ENCODE measurements at regions not wholly inside any gene's neighbourhood (a gene's known extent, or its start where the extent isn't known, plus 50 kb on each side); places are given as distances from the start of the nearest gene placed in this dataset.

DNA sequence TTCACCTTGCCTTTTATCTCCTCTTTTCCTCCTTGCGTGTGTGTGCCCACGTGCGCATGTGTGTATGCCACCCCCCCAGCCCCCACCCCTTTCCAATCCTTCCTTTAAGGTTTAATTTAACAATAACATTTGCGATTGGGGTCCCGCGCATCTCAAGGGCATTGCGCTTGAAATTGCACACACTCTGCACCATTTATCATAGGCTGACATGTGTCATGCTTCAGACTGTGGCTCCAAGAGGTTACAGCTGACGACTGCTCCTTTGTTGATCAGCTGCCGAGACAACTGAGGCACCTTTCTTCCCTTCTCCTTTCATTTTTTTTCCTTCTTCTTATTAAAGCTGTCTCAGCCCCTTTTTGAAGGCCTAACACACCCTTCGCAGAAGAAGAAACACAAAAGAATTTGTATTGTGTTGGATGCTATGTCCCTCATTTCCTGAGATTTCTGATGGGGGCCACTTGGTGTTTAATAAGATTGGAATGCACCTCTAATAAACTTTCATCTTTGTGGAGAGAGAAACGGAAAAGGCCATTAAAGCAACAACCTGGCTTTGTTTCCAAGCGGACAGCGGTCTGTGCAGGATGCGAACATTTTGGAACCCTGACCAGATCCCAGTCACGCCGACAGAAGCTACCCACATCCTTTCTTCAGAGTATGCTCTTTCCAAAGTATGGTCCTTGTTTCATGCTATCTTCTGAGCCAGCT, 470.1 kb downstream of the MCTP2 start:
- Histone ChIP-seq H2AFZ (ENCODE audit: control insufficient read depth, low read length) (no peak overlapping the region), H3K4me2 (ENCODE audit: control insufficient read depth, extremely low read depth, insufficient read depth, low read depth, low read length) (no peak overlapping the region), H3K36me3 (ENCODE audit: control insufficient read depth in 2 of 2, extremely low read depth in 1 of 2, insufficient read depth in 2 of 2, low read length in 2 of 2) (no peaks in the 10 kb centered on the region), H3K79me2 (ENCODE audit: control insufficient read depth, insufficient read depth, low read length) (no peaks in the 10 kb centered on the region), H3K4me1 (ENCODE audit: control insufficient read depth, extremely low read depth, insufficient read depth, low read length) (no peaks in the 10 kb centered on the region), H3K4me3 (ENCODE audit: control insufficient read depth in 2 of 3, extremely low read depth in 1 of 3, insufficient read depth in 2 of 3, low read depth in 1 of 3, low read length in 3 of 3) (no peak overlapping the region), H3K27me3 (ENCODE audit: control insufficient read depth, extremely low read depth, insufficient read depth, low read length) (no peaks in the 10 kb centered on the region), H3K27ac (ENCODE audit: control insufficient read depth, insufficient read depth, low read length) (no peak overlapping the region), H3K9me1 (ENCODE audit: control insufficient read depth, extremely low read depth, insufficient read depth, low read length) (no peaks in the 10 kb centered on the region), H3K9me3 (ENCODE audit: control insufficient read depth, low read depth, low read length) (no peaks in the 10 kb centered on the region), H4K20me1 (ENCODE audit: control insufficient read depth, extremely low read depth, insufficient read depth, low read length) (no peaks in the 10 kb centered on the region), H3K9ac (ENCODE audit: control insufficient read depth, extremely low read depth, insufficient read depth, low read length) (no peak overlapping the region)
- DNase-seq (ENCODE audit: low read depth, low spot score) (no peak), FAIRE-seq (no peak)
- no peak for TF ChIP-seq EZH2 (IDR thresholded peaks at IDR 0.05; ENCODE audit: low read length)
- TF ChIP-seq, protein P1, sequence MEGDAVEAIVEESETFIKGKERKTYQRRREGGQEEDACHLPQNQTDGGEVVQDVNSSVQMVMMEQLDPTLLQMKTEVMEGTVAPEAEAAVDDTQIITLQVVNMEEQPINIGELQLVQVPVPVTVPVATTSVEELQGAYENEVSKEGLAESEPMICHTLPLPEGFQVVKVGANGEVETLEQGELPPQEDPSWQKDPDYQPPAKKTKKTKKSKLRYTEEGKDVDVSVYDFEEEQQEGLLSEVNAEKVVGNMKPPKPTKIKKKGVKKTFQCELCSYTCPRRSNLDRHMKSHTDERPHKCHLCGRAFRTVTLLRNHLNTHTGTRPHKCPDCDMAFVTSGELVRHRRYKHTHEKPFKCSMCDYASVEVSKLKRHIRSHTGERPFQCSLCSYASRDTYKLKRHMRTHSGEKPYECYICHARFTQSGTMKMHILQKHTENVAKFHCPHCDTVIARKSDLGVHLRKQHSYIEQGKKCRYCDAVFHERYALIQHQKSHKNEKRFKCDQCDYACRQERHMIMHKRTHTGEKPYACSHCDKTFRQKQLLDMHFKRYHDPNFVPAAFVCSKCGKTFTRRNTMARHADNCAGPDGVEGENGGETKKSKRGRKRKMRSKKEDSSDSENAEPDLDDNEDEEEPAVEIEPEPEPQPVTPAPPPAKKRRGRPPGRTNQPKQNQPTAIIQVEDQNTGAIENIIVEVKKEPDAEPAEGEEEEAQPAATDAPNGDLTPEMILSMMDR (optimal IDR thresholded peaks at IDR 0.05 in 1 of 3, IDR thresholded peaks at IDR 0.05 in 1 of 3, conservative IDR thresholded peaks at IDR 0.05 in 1 of 3; ENCODE audit: extremely low read depth in 1 of 3, insufficient read depth in 2 of 3, low read length in 3 of 3) = no peak
- dilution Hi-C loops (cut with MboI; ENCODE audit: extremely low pct_ligation_motif_present, low sequenced_read_pairs) = no loop called here

DNA sequence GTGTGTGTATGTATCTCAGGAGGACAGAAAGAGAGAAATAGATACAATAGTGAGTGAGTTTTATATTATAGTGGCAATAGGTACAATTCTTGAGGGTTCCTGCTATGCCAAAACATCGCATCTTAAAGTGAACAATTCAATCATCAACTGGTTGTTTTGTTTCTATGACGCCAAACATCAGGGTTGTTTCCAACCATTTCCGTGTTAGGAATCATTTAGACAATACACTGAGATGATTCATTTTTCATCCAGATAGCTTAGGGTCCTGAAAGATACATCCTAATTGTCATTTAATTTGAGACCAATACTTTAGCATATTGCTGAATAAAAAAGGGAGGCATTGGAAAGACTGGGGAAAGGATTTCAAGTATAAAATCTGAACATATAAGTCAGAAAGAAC, 472.2 kb downstream of the MCTP2 start:
- H3K4me3 ChIP-seq (ENCODE audit: control insufficient read depth in 2 of 3, extremely low read depth in 1 of 3, insufficient read depth in 2 of 3, low read depth in 1 of 3, low read length in 3 of 3) = no peak overlapping the region
- no peaks in the 10 kb centered on the region for H3K79me2 ChIP-seq (ENCODE audit: control insufficient read depth, insufficient read depth, low read length)
- H3K36me3 ChIP-seq (ENCODE audit: control insufficient read depth in 2 of 2, extremely low read depth in 1 of 2, insufficient read depth in 2 of 2, low read length in 2 of 2) = no peaks in the 10 kb centered on the region
- H3K9me3 ChIP-seq (ENCODE audit: control insufficient read depth, low read depth, low read length) = no peaks in the 10 kb centered on the region
- no peaks in the 10 kb centered on the region for H3K9me1 ChIP-seq (ENCODE audit: control insufficient read depth, extremely low read depth, insufficient read depth, low read length)
- no peaks in the 10 kb centered on the region for H3K4me1 ChIP-seq (ENCODE audit: control insufficient read depth, extremely low read depth, insufficient read depth, low read length)
- DNase-seq (ENCODE audit: low read depth, low spot score) = no peak
- no peak for FAIRE-seq
- H3K27me3 ChIP-seq (ENCODE audit: control insufficient read depth, extremely low read depth, insufficient read depth, low read length) = no peaks in the 10 kb centered on the region
- H3K27ac ChIP-seq (ENCODE audit: control insufficient read depth, insufficient read depth, low read length) = no peak overlapping the region
- dilution Hi-C loops (cut with MboI; ENCODE audit: extremely low pct_ligation_motif_present, low sequenced_read_pairs) = no loop called here
- H3K9ac ChIP-seq (ENCODE audit: control insufficient read depth, extremely low read depth, insufficient read depth, low read length) = no peak overlapping the region
- no peak overlapping the region for H2AFZ ChIP-seq (ENCODE audit: control insufficient read depth, low read length)
- H3K4me2 ChIP-seq (ENCODE audit: control insufficient read depth, extremely low read depth, insufficient read depth, low read depth, low read length) = no peak overlapping the region
- no peak for TF ChIP-seq EZH2 (IDR thresholded peaks at IDR 0.05; ENCODE audit: low read length)
- TF ChIP-seq, protein P1 (optimal IDR thresholded peaks at IDR 0.05 in 1 of 3, IDR thresholded peaks at IDR 0.05 in 1 of 3, conservative IDR thresholded peaks at IDR 0.05 in 1 of 3; ENCODE audit: extremely low read depth in 1 of 3, insufficient read depth in 2 of 3, low read length in 3 of 3) = no peak
- no peaks in the 10 kb centered on the region for H4K20me1 ChIP-seq (ENCODE audit: control insufficient read depth, extremely low read depth, insufficient read depth, low read length)

Measured in keratinocyte (primary cell).